IPS-18a (cell line): ENCODE measurements at regions not wholly inside any gene's neighbourhood (a gene's known extent, or its start where the extent isn't known, plus 50 kb on each side); places are given as distances from the start of the nearest gene placed in this dataset.
"Not testable (repeated sequence)": the region's sequence is repeated elsewhere in the genome, so short reads cannot be mapped to it uniquely, and the experiment has no call there.

ENCODE experiments used
- H3K27ac ChIP-seq: one replicate; pipeline ENCODE4 v1.5.1; 2013; ENCODE audit warnings: low read length
- H3K27me3 ChIP-seq: one replicate; pipeline ENCODE4 v1.6.1; 2013; ENCODE audit warnings: mild to moderate bottlenecking, low read length; ENCODE audit not compliant: control insufficient read depth, insufficient read depth
- H3K36me3 ChIP-seq: one replicate; pipeline ENCODE4 v1.6.1; 2013; ENCODE audit warnings: low read depth, low read length; ENCODE audit not compliant: control insufficient read depth
- H3K4me1 ChIP-seq: one replicate; pipeline ENCODE4 v1.6.1; 2013; ENCODE audit warnings: low read depth, low read length; ENCODE audit not compliant: control insufficient read depth
- H3K4me3 ChIP-seq: one replicate; pipeline ENCODE4 v1.5.1; 2013; ENCODE audit warnings: low read length
- H3K9ac ChIP-seq: one replicate; pipeline ENCODE4 v1.6.1; 2013; ENCODE audit warnings: mild to moderate bottlenecking, low read length, moderate library complexity
- H3K9me3 ChIP-seq: one replicate; pipeline ENCODE4 v1.6.1; 2013; ENCODE audit warnings: low read depth, low read length; ENCODE audit not compliant: control insufficient read depth

DNA sequence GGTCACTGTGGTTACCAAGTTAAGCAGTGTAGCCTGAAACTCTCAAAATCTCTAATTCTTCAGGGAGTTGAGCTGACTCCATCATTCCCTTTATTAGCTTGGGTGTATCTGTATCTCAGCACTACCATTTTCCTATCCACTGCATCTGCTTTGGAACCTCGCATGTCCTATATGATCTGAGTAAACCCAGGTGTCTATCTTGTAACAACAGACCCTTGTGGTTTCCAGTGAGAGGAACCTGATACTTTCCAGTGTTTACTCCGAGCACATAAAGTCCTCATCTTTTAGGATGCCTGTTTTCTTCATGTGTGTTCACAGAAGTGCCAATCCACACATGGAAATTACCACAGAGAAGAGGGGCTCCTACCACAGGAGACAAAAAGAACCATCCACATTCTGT is 650.4 kb downstream of the LMO4 start:
- Histone ChIP-seq H3K4me3 (no peak overlapping the region), H3K9ac (no peak overlapping the region), H3K36me3 (no peaks in the 10 kb centered on the region), H3K4me1 (peaks cover 13% of the 10 kb centered on the region), H3K27ac (no peak overlapping the region), H3K27me3 (no peaks in the 10 kb centered on the region), H3K9me3 (no peaks in the 10 kb centered on the region)

- peaks cover 8% of the 10 kb centered on the region for H3K4me1 ChIP-seq
- no peak overlapping the region for H3K27ac ChIP-seq
- H3K4me3 ChIP-seq = no peak overlapping the region
- no peak overlapping the region for H3K9ac ChIP-seq
- H3K27me3 ChIP-seq = no peaks in the 10 kb centered on the region
- H3K36me3 ChIP-seq = no peaks in the 10 kb centered on the region
- no peaks in the 10 kb centered on the region for H3K9me3 ChIP-seq
These were observed 651.8 kb downstream of the LMO4 start for GRCh38 chr1:87980494-87980893.

DNA sequence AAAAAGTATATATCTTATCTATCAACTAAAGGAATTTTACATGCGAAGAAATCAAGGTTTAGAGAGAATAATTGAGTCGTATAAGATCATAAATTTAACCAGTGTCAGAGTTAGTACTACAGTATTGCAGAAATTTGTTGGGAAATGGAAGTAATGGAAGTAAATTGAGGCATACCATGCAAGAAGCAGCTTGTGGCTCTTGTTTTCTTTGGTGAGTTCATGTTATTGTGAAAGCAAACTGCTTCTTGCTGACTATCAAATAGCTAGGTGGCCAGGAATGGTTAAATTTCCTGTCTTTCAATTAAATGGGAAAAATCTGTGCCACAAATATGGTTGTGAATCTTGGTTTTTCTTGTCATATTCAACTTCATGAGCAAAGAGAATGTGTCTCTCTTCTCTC is 652.7 kb downstream of the LMO4 start:
- Histone ChIP-seq H3K4me1 (peaks cover 8% of the 10 kb centered on the region), H3K9ac (no peak overlapping the region), H3K27ac (no peak overlapping the region), H3K4me3 (no peak overlapping the region), H3K27me3 (no peaks in the 10 kb centered on the region), H3K9me3 (no peaks in the 10 kb centered on the region), H3K36me3 (no peaks in the 10 kb centered on the region)

DNA sequence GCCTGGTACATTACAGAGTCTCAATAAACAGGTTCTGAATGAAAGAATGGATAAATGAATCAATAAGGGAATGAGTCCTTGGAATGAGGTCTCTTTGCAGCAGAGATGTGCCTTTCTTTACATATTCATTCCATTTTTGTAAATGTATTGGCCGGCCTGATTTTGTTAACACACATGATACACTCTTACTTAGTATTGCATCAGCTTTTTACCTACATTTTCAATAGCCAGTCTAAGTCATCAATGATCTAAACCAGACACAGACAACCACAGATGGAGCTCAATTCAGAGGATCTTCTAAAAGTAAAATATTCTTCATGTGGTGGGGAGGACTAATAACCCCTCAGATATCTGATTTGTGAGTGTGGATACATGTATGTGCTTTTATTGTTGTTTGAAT is 653.1 kb downstream of the LMO4 start:
- H3K27ac ChIP-seq = no peak overlapping the region
- H3K4me3 ChIP-seq = no peak overlapping the region
- no peak overlapping the region for H3K9ac ChIP-seq
- H3K36me3 ChIP-seq = no peaks in the 10 kb centered on the region
- H3K27me3 ChIP-seq = no peaks in the 10 kb centered on the region
- H3K4me1 ChIP-seq = peaks cover 8% of the 10 kb centered on the region
- H3K9me3 ChIP-seq = no peaks in the 10 kb centered on the region

DNA sequence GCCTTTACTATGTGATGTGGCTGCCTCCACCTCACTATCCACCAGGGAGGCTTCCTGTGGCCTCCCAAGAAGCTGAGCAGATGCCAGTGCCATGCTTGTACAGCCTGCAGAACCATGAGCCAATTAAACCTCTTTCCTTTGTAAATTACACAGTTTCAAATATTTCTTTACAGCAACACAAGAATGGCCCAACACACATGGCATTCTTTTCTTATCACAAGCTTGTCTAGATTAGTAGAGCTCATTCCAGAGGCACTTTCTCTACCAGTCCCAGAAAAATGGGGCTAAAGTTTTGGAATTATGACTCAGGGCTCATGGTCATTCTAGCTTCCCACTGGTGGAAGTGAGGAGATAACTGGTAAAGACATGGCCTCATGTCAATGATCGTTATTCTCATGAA is 655.2 kb downstream of the LMO4 start:
- Histone ChIP-seq H3K9me3 (no peaks in the 10 kb centered on the region), H3K9ac (no peak overlapping the region), H3K27ac (no peak overlapping the region), H3K27me3 (no peaks in the 10 kb centered on the region), H3K4me1 (peaks cover 8% of the 10 kb centered on the region), H3K36me3 (no peaks in the 10 kb centered on the region), H3K4me3 (no peak overlapping the region)

- Histone ChIP-seq H3K36me3 (no peaks in the 10 kb centered on the region), H3K4me3 (no peak overlapping the region)
These were observed 656.4 kb downstream of the LMO4 start for GRCh38 chr1:87985071-87985470.

DNA sequence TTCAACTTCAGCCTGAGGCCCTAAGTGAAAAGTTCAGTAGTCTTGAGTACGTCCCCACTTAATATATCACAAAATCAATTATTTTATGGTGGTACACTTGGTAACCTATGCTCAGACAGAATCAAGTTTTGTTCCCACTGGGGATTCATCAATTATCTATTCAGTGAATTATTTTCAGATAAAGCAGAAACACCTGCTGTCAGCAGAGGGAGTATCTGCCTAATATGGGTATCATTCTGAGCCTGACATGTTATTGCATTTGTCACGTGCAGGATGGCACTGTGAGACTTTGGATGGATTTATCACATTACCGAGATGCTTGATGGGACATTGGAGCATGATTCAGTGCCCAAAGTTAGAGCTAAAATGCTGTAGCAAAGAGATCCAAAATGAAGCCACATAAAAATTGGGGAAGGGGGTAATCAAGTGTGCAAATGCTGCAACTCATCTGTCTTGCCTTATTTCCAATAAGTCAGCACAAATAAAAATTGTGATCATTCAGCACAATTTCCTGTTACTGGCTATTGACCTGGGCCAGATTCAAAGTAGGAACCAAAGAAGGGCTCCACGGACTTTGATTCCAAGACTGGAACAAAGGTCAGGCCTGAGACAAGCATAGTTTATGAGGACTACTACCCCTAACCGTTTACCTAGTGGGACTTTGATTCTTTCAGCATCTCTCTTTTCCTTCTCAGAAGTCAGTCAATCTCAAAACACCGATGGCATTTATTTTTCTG is 657.6 kb downstream of the LMO4 start:
- no peak overlapping the region for H3K9ac ChIP-seq
- no peaks in the 10 kb centered on the region for H3K4me1 ChIP-seq
- H3K27me3 ChIP-seq = no peaks in the 10 kb centered on the region
- no peak overlapping the region for H3K27ac ChIP-seq
- H3K9me3 ChIP-seq = no peaks in the 10 kb centered on the region
- no peaks in the 10 kb centered on the region for H3K36me3 ChIP-seq
- no peak overlapping the region for H3K4me3 ChIP-seq

More at GRCh38 chr1:87985071-87985470, 656.4 kb downstream of the LMO4 start:
- no peak overlapping the region for H3K27ac ChIP-seq
- no peaks in the 10 kb centered on the region for H3K9me3 ChIP-seq
- H3K4me1 ChIP-seq = peaks cover 8% of the 10 kb centered on the region
- H3K9ac ChIP-seq = no peak overlapping the region
- H3K27me3 ChIP-seq = no peaks in the 10 kb centered on the region

GRCh38 chr1:87989346-87989745 is 660.7 kb downstream of the LMO4 start:
- Histone ChIP-seq H3K27me3 (no peaks in the 10 kb centered on the region), H3K4me1 (no peaks in the 10 kb centered on the region), H3K4me3 (no peak overlapping the region), H3K9ac (no peak overlapping the region), H3K27ac (no peak overlapping the region), H3K36me3 (no peaks in the 10 kb centered on the region), H3K9me3 (no peaks in the 10 kb centered on the region)

DNA sequence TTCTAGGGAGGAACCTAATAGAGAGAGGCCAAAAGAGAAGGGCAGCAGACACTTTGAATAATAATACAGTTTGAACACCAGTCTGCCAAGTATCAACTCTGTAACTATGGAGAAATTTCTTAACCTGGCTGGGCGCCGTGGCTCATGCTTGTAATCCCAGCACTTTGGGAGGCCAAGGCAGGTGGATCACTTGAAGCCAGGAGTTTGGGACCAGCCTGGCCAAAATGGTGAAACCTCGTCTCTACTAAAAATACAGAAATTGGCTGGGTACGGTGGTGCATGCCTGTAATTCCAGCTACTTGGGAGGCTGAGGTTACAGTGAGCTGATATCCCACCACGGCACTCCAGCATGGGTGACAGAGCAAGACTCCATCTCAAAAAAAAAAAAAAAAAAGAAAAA is 663.9 kb downstream of the LMO4 start:
- not testable (repeated sequence) for H3K36me3 ChIP-seq, H3K4me1 ChIP-seq, H3K27ac ChIP-seq

DNA sequence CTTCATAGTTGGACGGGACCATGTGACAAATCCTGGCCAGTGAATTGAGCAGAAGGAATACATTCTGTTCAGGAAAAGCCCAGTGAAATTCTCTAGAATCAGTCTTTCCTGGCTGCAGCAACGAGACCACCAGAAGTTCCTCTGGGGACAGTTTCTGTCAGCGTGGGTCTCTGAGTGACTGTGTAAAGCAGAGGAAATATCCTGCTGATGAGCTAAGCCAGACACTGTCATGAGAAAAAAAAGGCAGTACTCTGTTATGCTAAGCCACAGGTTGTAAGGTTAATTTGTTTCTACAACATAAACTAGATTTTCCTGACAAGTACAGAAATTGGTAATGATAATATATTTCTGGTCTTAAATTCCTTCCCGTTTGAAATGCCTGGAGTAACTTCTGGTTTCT is 664.4 kb downstream of the LMO4 start:
- no peaks in the 10 kb centered on the region for H3K27me3 ChIP-seq
- H3K9ac ChIP-seq = no peak overlapping the region
- no peaks in the 10 kb centered on the region for H3K36me3 ChIP-seq
- H3K4me1 ChIP-seq = no peaks in the 10 kb centered on the region
- no peak overlapping the region for H3K27ac ChIP-seq
- H3K9me3 ChIP-seq = no peaks in the 10 kb centered on the region
- no peak overlapping the region for H3K4me3 ChIP-seq

More for the DNA sequence above, 663.9 kb downstream of the LMO4 start:
- not testable (repeated sequence) for H3K9me3 ChIP-seq, H3K9ac ChIP-seq, H3K4me3 ChIP-seq, H3K27me3 ChIP-seq

- Histone ChIP-seq H3K27me3 (no peaks in the 10 kb centered on the region), H3K9ac (no peak overlapping the region), H3K36me3 (no peaks in the 10 kb centered on the region), H3K27ac (no peak overlapping the region), H3K9me3 (no peaks in the 10 kb centered on the region), H3K4me1 (no peaks in the 10 kb centered on the region), H3K4me3 (no peak overlapping the region)
These were observed 671.2 kb downstream of the LMO4 start for GRCh38 chr1:87999852-88000251.

DNA sequence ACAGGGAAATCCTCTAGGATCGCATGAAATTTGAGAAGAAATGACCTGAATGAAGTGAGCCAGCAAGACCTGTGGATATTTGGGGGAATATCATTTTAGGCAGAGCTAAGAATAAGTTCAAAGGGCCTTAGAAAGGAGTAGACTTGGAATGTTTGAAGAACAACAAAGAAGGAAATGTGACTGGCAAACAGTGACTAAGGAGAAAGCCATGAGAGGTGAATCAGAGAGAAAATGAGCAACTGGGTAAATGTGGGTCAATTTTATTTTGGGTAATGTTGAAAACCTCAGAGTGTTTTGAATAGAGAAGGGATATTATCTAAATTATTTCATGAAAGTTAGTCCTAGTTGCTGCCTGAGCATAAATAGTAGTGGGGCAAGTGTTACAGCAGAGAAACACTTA is 672.8 kb downstream of the LMO4 start:
- no peak overlapping the region for H3K9ac ChIP-seq
- no peaks in the 10 kb centered on the region for H3K36me3 ChIP-seq
- H3K27me3 ChIP-seq = no peaks in the 10 kb centered on the region
- H3K27ac ChIP-seq = no peak overlapping the region
- no peaks in the 10 kb centered on the region for H3K9me3 ChIP-seq
- H3K4me3 ChIP-seq = no peak overlapping the region
- no peaks in the 10 kb centered on the region for H3K4me1 ChIP-seq
